AML-193 (cell line): ENCODE measurements at regions not wholly inside any gene's neighbourhood (a gene's known extent, or its start where the extent isn't known, plus 50 kb on each side); places are given as distances from the start of the nearest gene placed in this dataset.

ENCODE experiments used
- DNase-seq, 2 experiments: peaks; one replicate each; lab custom pipeline; 2025; lab: John Stamatoyannopoulos, UW

- no peak for DNase-seq
Measured at GRCh38 chr12:41762691-41763090, 382.0 kb downstream of the GXYLT1 start.

- DNase-seq: no peak
Measured at GRCh38 chr12:41745593-41745992, 399.1 kb downstream of the GXYLT1 start.

- no peak for DNase-seq
Measured at GRCh38 chr12:41743835-41744234, 400.8 kb downstream of the GXYLT1 start.

- no peak for DNase-seq
Measured at GRCh38 chr12:41739066-41739465, 405.6 kb downstream of the GXYLT1 start.

- DNase-seq: no peak
Measured at GRCh38 chr12:41737423-41737822, 407.3 kb downstream of the GXYLT1 start.

- DNase-seq: no peak
Measured at GRCh38 chr12:41736436-41736835, 408.2 kb downstream of the GXYLT1 start.

- no peak for DNase-seq
Measured at GRCh38 chr12:41731691-41732090, 413.0 kb downstream of the GXYLT1 start.

GRCh38 chr12:41731061-41731460 is 413.6 kb downstream of the GXYLT1 start:
- DNase-seq: no peak

- no peak for DNase-seq
Measured at GRCh38 chr12:41724216-41724615, 420.5 kb downstream of the GXYLT1 start.

GRCh38 chr12:41719214-41719613 is 425.5 kb downstream of the GXYLT1 start:
- DNase-seq: no peak

- no peak for DNase-seq
Measured at GRCh38 chr12:41715256-41715655, 429.4 kb downstream of the GXYLT1 start.

- no peak for DNase-seq
Measured at GRCh38 chr12:41709463-41710285, 435.0 kb downstream of the GXYLT1 start.

- no peak for DNase-seq
Measured at GRCh38 chr12:41709012-41709411, 435.7 kb downstream of the GXYLT1 start.

- DNase-seq: no peak
Measured at GRCh38 chr12:41706376-41706775, 438.3 kb downstream of the GXYLT1 start.

- DNase-seq: no peak
Measured at GRCh38 chr12:41701943-41702601, 442.6 kb downstream of the GXYLT1 start.

GRCh38 chr12:41700940-41701339 is 443.7 kb downstream of the GXYLT1 start:
- DNase-seq: no peak

- no peak for DNase-seq
Measured at GRCh38 chr12:41699658-41700057, 445.0 kb downstream of the GXYLT1 start.

GRCh38 chr12:41697161-41697560 is 447.5 kb downstream of the GXYLT1 start:
- DNase-seq: peak; percentile 61 to 72

- DNase-seq: peak; percentile 5 to 11
Measured at GRCh38 chr12:41684997-41685396, 459.7 kb downstream of the GXYLT1 start.

- DNase-seq: no peak
Measured at GRCh38 chr12:41683513-41684240, 461.0 kb downstream of the GXYLT1 start.

GRCh38 chr12:41683023-41683422 is 461.7 kb downstream of the GXYLT1 start:
- DNase-seq: no peak

GRCh38 chr12:41681898-41682297 is 462.8 kb downstream of the GXYLT1 start:
- no peak for DNase-seq

GRCh38 chr12:41680155-41680554 is 464.5 kb downstream of the GXYLT1 start:
- DNase-seq: no peak
